ENCODE measurements at regions not wholly inside any gene's neighbourhood (a gene's known extent, or its start where the extent isn't known, plus 50 kb on each side); places are given as distances from the start of the nearest gene placed in this dataset.

GRCh38 chr5:145245354-145245753 lies 589.8 kb downstream of the PRELID2 start:
- TF ChIP-seq CTCF (IDR thresholded peaks at IDR 0.05) (no peak), POLR2A (IDR thresholded peaks at IDR 0.05) (no peak), POLR2AphosphoS5 (IDR thresholded peaks at IDR 0.05; ENCODE audit: insufficient read depth in 1 of 2, low read depth in 1 of 2) (no peak)

Measured in vagina (tissue), 2 donors.